ENCODE measurements at regions not wholly inside any gene's neighbourhood (a gene's known extent, or its start where the extent isn't known, plus 50 kb on each side); places are given as distances from the start of the nearest gene placed in this dataset.

DNA sequence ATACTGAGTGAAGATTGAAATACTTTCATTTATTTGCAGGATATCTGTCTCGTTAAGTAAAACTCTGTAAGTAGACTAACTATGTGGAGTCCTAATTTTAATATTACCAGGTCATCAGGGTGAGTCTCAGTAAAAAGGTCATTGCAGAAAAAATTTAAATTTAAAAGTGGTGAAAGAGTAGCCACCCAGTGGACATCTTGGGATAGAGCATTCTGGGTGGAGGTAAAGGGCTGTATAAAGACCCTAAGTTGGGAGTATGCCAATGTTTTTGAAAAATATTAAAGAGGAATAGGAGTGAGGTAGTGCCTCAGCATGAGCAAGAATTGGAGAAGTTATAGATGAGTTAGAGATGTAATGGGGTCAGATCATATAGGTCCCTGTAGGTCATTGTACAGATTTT lies 145.5 kb downstream of the HMHB1 start:
- TF ChIP-seq, protein P1, sequence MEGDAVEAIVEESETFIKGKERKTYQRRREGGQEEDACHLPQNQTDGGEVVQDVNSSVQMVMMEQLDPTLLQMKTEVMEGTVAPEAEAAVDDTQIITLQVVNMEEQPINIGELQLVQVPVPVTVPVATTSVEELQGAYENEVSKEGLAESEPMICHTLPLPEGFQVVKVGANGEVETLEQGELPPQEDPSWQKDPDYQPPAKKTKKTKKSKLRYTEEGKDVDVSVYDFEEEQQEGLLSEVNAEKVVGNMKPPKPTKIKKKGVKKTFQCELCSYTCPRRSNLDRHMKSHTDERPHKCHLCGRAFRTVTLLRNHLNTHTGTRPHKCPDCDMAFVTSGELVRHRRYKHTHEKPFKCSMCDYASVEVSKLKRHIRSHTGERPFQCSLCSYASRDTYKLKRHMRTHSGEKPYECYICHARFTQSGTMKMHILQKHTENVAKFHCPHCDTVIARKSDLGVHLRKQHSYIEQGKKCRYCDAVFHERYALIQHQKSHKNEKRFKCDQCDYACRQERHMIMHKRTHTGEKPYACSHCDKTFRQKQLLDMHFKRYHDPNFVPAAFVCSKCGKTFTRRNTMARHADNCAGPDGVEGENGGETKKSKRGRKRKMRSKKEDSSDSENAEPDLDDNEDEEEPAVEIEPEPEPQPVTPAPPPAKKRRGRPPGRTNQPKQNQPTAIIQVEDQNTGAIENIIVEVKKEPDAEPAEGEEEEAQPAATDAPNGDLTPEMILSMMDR (IDR thresholded peaks at IDR 0.05; ENCODE audit: borderline replicate concordance, extremely low read depth, insufficient read depth) = no peak
- FAIRE-seq = no peak
- intact Hi-C loops (cut with DNase I) = no loop called here
- Histone ChIP-seq H3K9ac (ENCODE audit: low read length in 3 of 3) (no peak overlapping the region), H3K4me1 (ENCODE audit: control insufficient read depth in 2 of 3, insufficient read depth in 2 of 3, low read depth in 1 of 3, low read length in 3 of 3) (no peaks in the 10 kb centered on the region), H3K4me3 (ENCODE audit: low read length in 3 of 3) (no peak overlapping the region), H3K36me3 (ENCODE audit: control insufficient read depth in 2 of 3, insufficient read depth in 3 of 3, low read length in 3 of 3) (no peaks in the 10 kb centered on the region), H3K27ac (ENCODE audit: low read depth in 2 of 2, low read length in 2 of 2) (no peak overlapping the region), H3K9me3 (ENCODE audit: control insufficient read depth in 2 of 3, insufficient read depth in 1 of 3, low read length in 3 of 3) (no peaks in the 10 kb centered on the region), H3K27me3 (ENCODE audit: control insufficient read depth, insufficient read depth, low read length) (no peaks in the 10 kb centered on the region)
- no peak for DNase-seq

DNA sequence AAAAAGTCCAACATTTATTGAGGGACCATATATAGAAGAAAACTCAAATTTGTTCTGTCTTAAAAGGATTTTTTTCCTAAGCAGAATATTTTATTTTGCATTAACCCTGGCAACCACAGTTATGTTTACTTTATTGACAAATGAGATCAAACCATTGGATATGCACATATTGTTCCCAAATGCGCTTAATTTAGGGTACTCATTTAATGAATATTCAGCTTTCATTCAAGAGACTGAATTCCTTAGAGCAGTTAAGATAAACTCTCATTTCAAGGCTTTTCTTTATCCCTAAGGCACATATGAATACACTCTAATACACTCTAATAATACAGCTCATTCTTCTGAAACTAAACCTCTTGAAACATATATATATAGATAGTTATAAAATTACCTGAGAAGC lies 150.2 kb downstream of the HMHB1 start:
- FAIRE-seq = no peak
- Histone ChIP-seq H3K36me3 (ENCODE audit: control insufficient read depth in 2 of 3, insufficient read depth in 3 of 3, low read length in 3 of 3) (no peaks in the 10 kb centered on the region), H3K27ac (ENCODE audit: low read depth in 2 of 2, low read length in 2 of 2) (no peak overlapping the region), H3K9ac (ENCODE audit: low read length in 3 of 3) (no peak overlapping the region), H3K9me3 (ENCODE audit: control insufficient read depth in 2 of 3, insufficient read depth in 1 of 3, low read length in 3 of 3) (no peaks in the 10 kb centered on the region), H3K4me1 (ENCODE audit: control insufficient read depth in 2 of 3, insufficient read depth in 2 of 3, low read depth in 1 of 3, low read length in 3 of 3) (no peaks in the 10 kb centered on the region), H3K27me3 (ENCODE audit: control insufficient read depth, insufficient read depth, low read length) (no peaks in the 10 kb centered on the region), H3K4me3 (ENCODE audit: low read length in 3 of 3) (no peak overlapping the region)
- intact Hi-C loops (cut with DNase I) = no loop called here
- TF ChIP-seq, protein P1 (IDR thresholded peaks at IDR 0.05; ENCODE audit: borderline replicate concordance, extremely low read depth, insufficient read depth) = no peak
- DNase-seq = no peak

DNA sequence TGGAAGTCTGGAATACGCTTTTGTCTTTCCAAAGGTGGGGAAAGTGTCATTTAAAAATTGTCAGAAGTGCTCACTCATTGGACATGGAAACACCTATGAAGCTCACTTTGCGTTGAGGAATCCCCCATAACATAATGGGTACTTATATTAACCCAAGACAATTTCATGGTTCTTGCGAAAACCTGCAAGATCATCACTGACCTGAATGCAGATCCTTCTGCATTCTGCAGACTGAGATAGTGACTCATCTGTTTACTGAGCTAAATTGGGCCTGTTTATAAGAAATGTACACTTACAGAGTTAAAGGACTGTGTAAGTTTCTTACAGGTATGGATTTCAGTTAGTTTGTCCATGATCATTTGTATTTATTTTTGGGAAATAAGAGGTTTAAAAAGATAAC lies 153.0 kb downstream of the HMHB1 start:
- intact Hi-C loops (cut with DNase I) = no loop called here
- FAIRE-seq = no peak
- no peaks in the 10 kb centered on the region for H3K9me3 ChIP-seq (ENCODE audit: control insufficient read depth in 2 of 3, insufficient read depth in 1 of 3, low read length in 3 of 3)

DNA sequence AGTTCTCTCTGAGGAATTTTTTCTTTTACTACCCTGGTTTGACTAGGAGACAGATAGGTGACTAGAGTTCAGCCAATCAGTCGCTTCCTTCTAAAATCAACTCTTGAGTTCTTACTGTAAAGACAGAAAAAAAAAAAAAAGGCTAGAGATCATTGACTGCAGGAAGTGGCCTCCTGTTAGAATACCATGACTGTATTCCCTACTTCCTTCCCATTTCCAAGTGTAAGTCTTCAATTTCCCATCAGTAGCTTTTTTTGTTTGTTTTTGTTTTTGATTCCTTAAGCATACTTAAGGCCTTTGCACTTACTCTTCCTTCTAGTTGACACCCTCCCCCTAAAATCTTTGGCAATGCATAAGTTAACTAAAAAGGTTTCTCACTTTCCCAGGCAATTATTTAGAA lies 154.3 kb downstream of the HMHB1 start:
- H3K4me3 ChIP-seq (ENCODE audit: low read length in 3 of 3) = no peak overlapping the region
- no peaks in the 10 kb centered on the region for H3K9me3 ChIP-seq (ENCODE audit: control insufficient read depth in 2 of 3, insufficient read depth in 1 of 3, low read length in 3 of 3)
- H3K36me3 ChIP-seq (ENCODE audit: control insufficient read depth in 2 of 3, insufficient read depth in 3 of 3, low read length in 3 of 3) = no peaks in the 10 kb centered on the region
- H3K27me3 ChIP-seq (ENCODE audit: control insufficient read depth, insufficient read depth, low read length) = no peaks in the 10 kb centered on the region
- no peak for FAIRE-seq
- TF ChIP-seq, protein P1 (IDR thresholded peaks at IDR 0.05; ENCODE audit: borderline replicate concordance, extremely low read depth, insufficient read depth) = no peak
- intact Hi-C loops (cut with DNase I) = no loop called here
- DNase-seq = no peak
- no peak overlapping the region for H3K9ac ChIP-seq (ENCODE audit: low read length in 3 of 3)
- H3K27ac ChIP-seq (ENCODE audit: low read depth in 2 of 2, low read length in 2 of 2) = no peak overlapping the region
- no peaks in the 10 kb centered on the region for H3K4me1 ChIP-seq (ENCODE audit: control insufficient read depth in 2 of 3, insufficient read depth in 2 of 3, low read depth in 1 of 3, low read length in 3 of 3)

More for the DNA sequence above, 153.0 kb downstream of the HMHB1 start:
- DNase-seq = no peak
- Histone ChIP-seq H3K4me3 (ENCODE audit: low read length in 3 of 3) (no peak overlapping the region), H3K36me3 (ENCODE audit: control insufficient read depth in 2 of 3, insufficient read depth in 3 of 3, low read length in 3 of 3) (no peaks in the 10 kb centered on the region), H3K4me1 (ENCODE audit: control insufficient read depth in 2 of 3, insufficient read depth in 2 of 3, low read depth in 1 of 3, low read length in 3 of 3) (no peaks in the 10 kb centered on the region), H3K27me3 (ENCODE audit: control insufficient read depth, insufficient read depth, low read length) (no peaks in the 10 kb centered on the region), H3K9ac (ENCODE audit: low read length in 3 of 3) (no peak overlapping the region), H3K27ac (ENCODE audit: low read depth in 2 of 2, low read length in 2 of 2) (no peak overlapping the region)
- TF ChIP-seq, protein P1 (IDR thresholded peaks at IDR 0.05; ENCODE audit: borderline replicate concordance, extremely low read depth, insufficient read depth) = no peak
